RWPE2 (cell line): ENCODE measurements at regions not wholly inside any gene's neighbourhood (a gene's known extent, or its start where the extent isn't known, plus 50 kb on each side); places are given as distances from the start of the nearest gene placed in this dataset.
A peak's percentile ranks its signal among the peaks of the same experiment; 100 is the strongest.

Source experiments
- ATAC-seq: fragments of 200-7000 bp; cut with Tn5 transposase; 3 replicates; pipeline ENCODE4 v1.9.1; 2021; ENCODE audit warnings: low read depth
- DNase-seq: peaks from one replicate; pipeline ENCODE4 v3.0.0-alpha.2; 2020; ENCODE audit warnings: low spot score
- H3K27ac ChIP-seq: fragments of 450-650 bp; 2 replicates; pipeline ENCODE4 v1.5.1; 2017; ENCODE audit warnings: mild to moderate bottlenecking; ENCODE audit not compliant: poor library complexity, severe bottlenecking
- H3K27me3 ChIP-seq: fragments of 250-450 bp; sonication (Bioruptor Pico); 2 replicates; pipeline ENCODE4 v1.5.1; 2021; ENCODE audit warnings: mild to moderate bottlenecking, moderate library complexity; ENCODE audit not compliant: insufficient read depth, poor library complexity, severe bottlenecking
- H3K36me3 ChIP-seq: fragments of 250-450 bp; sonication (Bioruptor Pico); 2 replicates; pipeline ENCODE4 v1.5.1; 2020; ENCODE audit warnings: low read depth, mild to moderate bottlenecking, moderate library complexity
- H3K4me1 ChIP-seq: fragments of 250-450 bp; sonication (Bioruptor Pico); 2 replicates; pipeline ENCODE4 v1.5.1; 2021; ENCODE audit warnings: mild to moderate bottlenecking, moderate library complexity; ENCODE audit not compliant: insufficient read depth, poor library complexity, severe bottlenecking
- H3K4me3 ChIP-seq: fragments of 250-450 bp; sonication (Bioruptor Pico); 2 replicates; pipeline ENCODE4 v1.5.1; 2021; ENCODE audit warnings: mild to moderate bottlenecking, moderate library complexity; ENCODE audit not compliant: severe bottlenecking
- H3K9me3 ChIP-seq: fragments of 250-450 bp; sonication (Bioruptor Pico); 2 replicates; pipeline ENCODE4 v1.5.1; 2021; ENCODE audit warnings: mild to moderate bottlenecking, moderate library complexity; ENCODE audit not compliant: severe bottlenecking
- TF ChIP-seq, protein P1 (sequence below): fragments of 450-650 bp; IDR thresholded peaks from one replicate; pipeline ENCODE4 v1.5.1; 2017; ENCODE audit warnings: mild to moderate bottlenecking, moderate library complexity; ENCODE audit not compliant: poor library complexity, severe bottlenecking

DNA sequence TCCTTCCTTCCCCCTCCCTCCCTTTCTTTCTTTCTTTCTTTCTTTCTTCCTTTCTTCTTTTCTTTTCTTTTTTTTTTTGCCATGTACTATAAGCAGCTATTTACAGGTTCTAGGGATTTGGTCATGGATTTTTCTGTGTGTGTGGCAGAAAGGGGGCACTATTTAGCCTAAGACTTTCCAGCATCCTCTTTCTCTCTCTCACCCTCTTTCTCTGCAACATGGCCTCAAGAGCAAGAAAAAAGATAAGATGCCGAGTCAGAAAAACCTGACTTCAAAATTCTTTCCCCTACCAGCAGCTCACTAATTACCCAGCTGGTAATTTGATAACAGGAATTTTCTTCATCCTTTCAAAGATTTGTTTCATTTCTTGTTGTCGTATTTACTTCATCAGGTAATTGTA is 458.3 kb upstream of the ADAMTS5 start:
- no peak for DNase-seq
- Histone ChIP-seq H3K36me3 (no peaks in the 10 kb centered on the region), H3K9me3 (no peaks in the 10 kb centered on the region), H3K27me3 (no peaks in the 10 kb centered on the region), H3K4me3 (no peak overlapping the region), H3K4me1 (peaks cover 2% of the 10 kb centered on the region), H3K27ac (no peak overlapping the region)
- TF ChIP-seq, protein P1, sequence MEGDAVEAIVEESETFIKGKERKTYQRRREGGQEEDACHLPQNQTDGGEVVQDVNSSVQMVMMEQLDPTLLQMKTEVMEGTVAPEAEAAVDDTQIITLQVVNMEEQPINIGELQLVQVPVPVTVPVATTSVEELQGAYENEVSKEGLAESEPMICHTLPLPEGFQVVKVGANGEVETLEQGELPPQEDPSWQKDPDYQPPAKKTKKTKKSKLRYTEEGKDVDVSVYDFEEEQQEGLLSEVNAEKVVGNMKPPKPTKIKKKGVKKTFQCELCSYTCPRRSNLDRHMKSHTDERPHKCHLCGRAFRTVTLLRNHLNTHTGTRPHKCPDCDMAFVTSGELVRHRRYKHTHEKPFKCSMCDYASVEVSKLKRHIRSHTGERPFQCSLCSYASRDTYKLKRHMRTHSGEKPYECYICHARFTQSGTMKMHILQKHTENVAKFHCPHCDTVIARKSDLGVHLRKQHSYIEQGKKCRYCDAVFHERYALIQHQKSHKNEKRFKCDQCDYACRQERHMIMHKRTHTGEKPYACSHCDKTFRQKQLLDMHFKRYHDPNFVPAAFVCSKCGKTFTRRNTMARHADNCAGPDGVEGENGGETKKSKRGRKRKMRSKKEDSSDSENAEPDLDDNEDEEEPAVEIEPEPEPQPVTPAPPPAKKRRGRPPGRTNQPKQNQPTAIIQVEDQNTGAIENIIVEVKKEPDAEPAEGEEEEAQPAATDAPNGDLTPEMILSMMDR: no peak
- no peak for ATAC-seq

DNA sequence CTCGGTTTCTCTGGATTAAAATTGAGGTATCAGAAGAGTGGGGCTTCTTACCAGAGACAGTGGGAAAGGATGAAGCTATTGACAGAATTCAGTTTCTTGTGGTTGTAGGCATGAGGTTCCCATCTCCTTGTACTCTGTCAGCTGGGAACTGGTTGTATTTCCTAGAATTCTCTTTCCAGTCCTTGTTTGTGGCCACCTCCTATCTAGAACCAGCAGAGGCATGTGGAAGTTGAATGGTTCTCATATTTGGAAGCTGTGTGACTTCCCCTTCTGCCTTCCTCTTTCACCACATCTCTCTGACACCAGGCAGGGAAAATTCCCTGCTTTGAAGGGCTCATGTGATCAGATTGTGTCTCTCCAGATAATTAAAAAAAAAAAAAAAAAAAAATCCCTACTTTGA is 457.7 kb upstream of the ADAMTS5 start:
- no peaks in the 10 kb centered on the region for H3K9me3 ChIP-seq
- H3K4me1 ChIP-seq: peaks cover 2% of the 10 kb centered on the region
- H3K27me3 ChIP-seq: no peaks in the 10 kb centered on the region
- H3K36me3 ChIP-seq: no peaks in the 10 kb centered on the region
- H3K27ac ChIP-seq: no peak overlapping the region
- TF ChIP-seq, protein P1: no peak
- no peak for ATAC-seq
- no peak for DNase-seq
- no peak overlapping the region for H3K4me3 ChIP-seq

DNA sequence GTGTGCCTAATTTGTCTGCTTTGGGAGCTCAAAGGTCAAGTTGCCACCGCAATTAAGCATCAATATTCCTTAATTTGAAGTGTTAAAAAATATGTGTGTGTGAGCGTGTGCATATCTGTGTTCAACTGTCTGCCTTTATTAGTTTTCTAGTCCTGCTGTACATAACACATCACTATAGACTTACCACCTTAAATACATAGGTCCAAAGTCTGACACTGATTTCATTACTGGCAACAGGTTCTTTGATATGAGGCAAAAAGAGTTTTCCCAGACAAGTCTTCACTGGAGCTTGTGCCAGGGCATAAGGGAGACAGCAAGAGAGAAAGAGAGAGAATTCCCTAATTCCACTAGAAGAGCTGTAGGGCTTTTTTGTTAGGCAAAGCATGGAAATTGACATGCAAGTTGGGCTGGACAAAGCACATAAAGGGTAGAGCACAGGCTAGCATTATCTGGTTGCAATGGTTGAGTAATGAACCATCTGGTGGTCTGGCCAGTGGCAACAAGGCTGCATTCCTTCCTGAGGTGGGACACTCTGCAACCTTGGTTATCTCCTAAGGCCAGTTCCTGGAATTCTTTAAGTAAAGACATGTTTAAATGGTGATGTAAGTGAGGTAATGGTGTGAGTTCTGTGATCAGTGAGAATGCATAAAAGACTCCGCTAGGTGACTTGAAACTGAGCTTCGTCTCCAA is 457.2 kb upstream of the ADAMTS5 start:
- TF ChIP-seq, protein P1: no peak
- Histone ChIP-seq H3K4me3 (no peak overlapping the region), H3K36me3 (no peaks in the 10 kb centered on the region), H3K27me3 (no peaks in the 10 kb centered on the region), H3K9me3 (no peaks in the 10 kb centered on the region), H3K4me1 (peaks cover 2% of the 10 kb centered on the region), H3K27ac (no peak overlapping the region)
- ATAC-seq (peak; percentile 29; the same call in 1 of the 3 replicates), DNase-seq (no peak)

DNA sequence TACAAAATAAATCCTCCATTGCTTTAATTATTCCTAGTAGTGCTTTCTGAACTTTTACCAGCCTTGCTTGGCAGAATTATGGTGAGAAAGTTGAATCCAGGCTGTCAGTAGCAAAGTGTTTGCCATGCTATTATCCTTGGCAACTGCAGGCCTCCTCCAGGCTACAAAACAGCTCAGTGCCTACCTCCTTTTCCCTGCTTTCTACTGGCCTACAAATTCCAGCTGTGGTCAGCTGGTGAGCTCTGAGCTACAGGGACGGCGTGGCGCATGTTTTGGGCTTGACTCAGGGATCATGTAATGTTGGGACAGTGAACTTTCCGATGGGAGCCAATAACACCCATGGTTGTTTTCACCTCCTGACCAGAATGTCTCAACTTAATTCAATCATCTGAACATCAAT is 456.1 kb upstream of the ADAMTS5 start:
- TF ChIP-seq, protein P1: no peak
- H3K4me3 ChIP-seq: no peak overlapping the region
- no peaks in the 10 kb centered on the region for H3K9me3 ChIP-seq
- H3K27ac ChIP-seq: no peak overlapping the region
- H3K4me1 ChIP-seq: peaks cover 2% of the 10 kb centered on the region
- H3K36me3 ChIP-seq: no peaks in the 10 kb centered on the region
- no peak for DNase-seq
- no peaks in the 10 kb centered on the region for H3K27me3 ChIP-seq
- peak; percentile 69; the same call in 2 of the 3 replicates for ATAC-seq

DNA sequence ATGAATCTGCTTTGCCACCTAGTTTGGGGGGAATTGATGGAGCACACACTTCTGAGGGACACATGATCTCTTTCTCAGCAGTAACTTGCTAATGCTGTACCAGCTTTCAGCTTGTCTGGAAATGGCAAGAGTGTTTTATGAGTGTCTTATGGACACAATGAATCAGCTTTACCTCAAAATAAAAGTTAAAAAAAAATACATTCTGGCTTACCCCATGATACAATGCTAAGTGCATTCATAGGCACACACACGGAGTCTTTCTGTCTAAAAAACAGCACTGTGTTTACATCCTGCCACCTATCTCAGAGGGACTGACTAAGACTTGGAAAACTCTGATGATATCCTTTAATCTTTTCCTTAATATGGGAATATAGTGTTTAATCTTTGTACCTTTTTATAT is 455.5 kb upstream of the ADAMTS5 start:
- H3K27me3 ChIP-seq: no peaks in the 10 kb centered on the region
- DNase-seq (no peak), ATAC-seq (no peak)
- TF ChIP-seq, protein P1: no peak
- peaks cover 2% of the 10 kb centered on the region for H3K4me1 ChIP-seq
- H3K9me3 ChIP-seq: no peaks in the 10 kb centered on the region
- no peak overlapping the region for H3K4me3 ChIP-seq
- no peak overlapping the region for H3K27ac ChIP-seq
- H3K36me3 ChIP-seq: no peaks in the 10 kb centered on the region
